Body of pancreas (tissue), 4 donors: ENCODE measurements at regions not wholly inside any gene's neighbourhood (a gene's known extent, or its start where the extent isn't known, plus 50 kb on each side); places are given as distances from the start of the nearest gene placed in this dataset.

Source experiments
- CTCF ChIP-seq, 7 experiments: fragments of 450-650 bp in 4 of 7; fragments of 200-600 bp in 3 of 7; sonication (generic) in 3 of 7; IDR thresholded peaks; one replicate each; pipeline ENCODE4 v1.5.1; 2016 to 2019; ENCODE audit warnings: antibody characterized with exemption in 7 of 7
- POLR2A ChIP-seq, 3 donors: fragments of 450-650 bp; IDR thresholded peaks; one replicate each; pipeline ENCODE4 v1.6.1; 2016; ENCODE audit warnings: antibody characterized with exemption in 3 of 3, mild to moderate bottlenecking in 2 of 3

GRCh38 chrX:69038188-69038587 is 127.1 kb downstream of the PJA1 start:
- no peak for TF ChIP-seq POLR2A (IDR thresholded peaks at IDR 0.05)
- no peak for TF ChIP-seq CTCF (IDR thresholded peaks at IDR 0.05)
